GM23338 (cell line): ENCODE measurements at regions not wholly inside any gene's neighbourhood (a gene's known extent, or its start where the extent isn't known, plus 50 kb on each side); places are given as distances from the start of the nearest gene placed in this dataset.
A peak's percentile ranks its signal among the peaks of the same experiment; 100 is the strongest.

ENCODE experiments used
- ATAC-seq: fragments of 200-7000 bp; cut with Tn5 transposase; 3 replicates; pipeline ENCODE4 v1.9.1; 2020
- DNase-seq: peaks from one replicate; pipeline ENCODE4 v3.0.0-alpha.2; 2015; ENCODE audit warnings: low spot score
- H2AFZ ChIP-seq: fragments of 200-600 bp; sonication (generic); 2 replicates; pipeline ENCODE4 v1.8.0; 2016; ENCODE audit warnings: antibody characterized with exemption, mild to moderate bottlenecking, moderate library complexity
- H3F3A ChIP-seq: fragments of 200-600 bp; sonication (generic); replicated peaks from 2 replicates; pipeline ENCODE4 v1.8.0; 2017; ENCODE audit warnings: antibody characterized with exemption, mixed run types, low read depth
- H3K27ac ChIP-seq: fragments of 200-600 bp; sonication (generic); 2 replicates; pipeline ENCODE4 v1.6.1; 2016; ENCODE audit warnings: low read depth
- H3K27me3 ChIP-seq: fragments of 200-600 bp; sonication (generic); 2 replicates; pipeline ENCODE4 v1.8.0; 2016; ENCODE audit warnings: mild to moderate bottlenecking, mixed run types, moderate library complexity; ENCODE audit not compliant: insufficient read depth
- H3K36me3 ChIP-seq: fragments of 200-600 bp; sonication (generic); 2 replicates; pipeline ENCODE4 v1.8.0; 2016; ENCODE audit warnings: mild to moderate bottlenecking; ENCODE audit not compliant: insufficient read depth
- H3K4me1 ChIP-seq: fragments of 200-600 bp; sonication (generic); 2 replicates; pipeline ENCODE4 v1.8.0; 2016; ENCODE audit warnings: mild to moderate bottlenecking, moderate library complexity; ENCODE audit not compliant: insufficient read depth
- H3K4me2 ChIP-seq: fragments of 200-600 bp; sonication (generic); 2 replicates; pipeline ENCODE4 v1.7.1; 2017; ENCODE audit warnings: mixed run types
- H3K4me3 ChIP-seq: fragments of 200-600 bp; sonication (generic); 2 replicates; pipeline ENCODE4 v1.6.1; 2016; ENCODE audit warnings: mixed run types
- H3K79me2 ChIP-seq: fragments of 200-600 bp; sonication (generic); replicated peaks from 2 replicates; pipeline ENCODE4 v1.8.0; 2017; ENCODE audit warnings: mild to moderate bottlenecking; ENCODE audit not compliant: insufficient read depth
- H3K9me2 ChIP-seq: fragments of 200-600 bp; sonication (generic); 2 replicates; pipeline ENCODE4 v1.8.0; 2017; ENCODE audit not compliant: insufficient read depth
- H4K20me1 ChIP-seq: fragments of 200-600 bp; sonication (generic); replicated peaks from 2 replicates; pipeline ENCODE4 v1.8.0; 2017; ENCODE audit warnings: mild to moderate bottlenecking; ENCODE audit not compliant: insufficient read depth
- H3K27ac Mint-ChIP-seq: 2 replicates; pipeline ENCODE4 v1.8.0; 2020; ENCODE audit warnings: inconsistent platforms, mild to moderate bottlenecking, moderate library complexity, mixed read lengths
- H3K27me3 Mint-ChIP-seq: 3 replicates; pipeline ENCODE4 v1.8.0; 2022; ENCODE audit warnings: low read depth, mild to moderate bottlenecking, moderate library complexity, mixed read lengths, inconsistent platforms; ENCODE audit not compliant: insufficient read depth, poor library complexity
- H3K36me3 Mint-ChIP-seq: 3 replicates; pipeline ENCODE4 v1.8.0; 2021; ENCODE audit warnings: low read depth, mild to moderate bottlenecking, inconsistent platforms, moderate library complexity, mixed read lengths
- H3K4me1 Mint-ChIP-seq: 3 replicates; pipeline ENCODE4 v1.8.0; 2020; ENCODE audit warnings: mild to moderate bottlenecking, inconsistent platforms, mixed read lengths
- H3K4me3 Mint-ChIP-seq: 3 replicates; pipeline ENCODE4 v1.8.0; 2021; ENCODE audit warnings: moderate library complexity, mild to moderate bottlenecking, inconsistent platforms, mixed read lengths
- H3K9me3 Mint-ChIP-seq: 3 replicates; pipeline ENCODE4 v1.8.0; 2020; ENCODE audit warnings: moderate library complexity, mild to moderate bottlenecking, inconsistent platforms, mixed read lengths
- CREB1 ChIP-seq: fragments of 250-450 bp; sonication (Bioruptor Pico); IDR thresholded peaks from 2 replicates; pipeline ENCODE4 v1.5.0; 2020; ENCODE audit warnings: low read depth, mild to moderate bottlenecking, moderate library complexity
- CTCF ChIP-seq, 2 experiments: fragments of 200-600 bp in 1 of 2; sonication (generic) in 1 of 2; conservative IDR thresholded peaks; 2 replicates each; pipeline versions ENCODE4 v1.5.1 to v1.6.1; 2016 to 2017; ENCODE audit warnings: antibody characterized with exemption in 2 of 2, low read depth in 2 of 2, mild to moderate bottlenecking in 2 of 2, moderate library complexity in 1 of 2
- EZH2 ChIP-seq: fragments of 200-600 bp; sonication (generic); IDR thresholded peaks from one replicate; pipeline ENCODE4 v1.8.0; 2017; ENCODE audit warnings: antibody characterized with exemption, mild to moderate bottlenecking, low read depth; ENCODE audit not compliant: unreplicated experiment
- EZH2phosphoT487 ChIP-seq: fragments of 200-600 bp; sonication (generic); IDR thresholded peaks from one replicate; pipeline ENCODE4 v1.8.1; 2018; ENCODE audit warnings: antibody characterized with exemption; ENCODE audit not compliant: unreplicated experiment
- JUNB ChIP-seq: IDR thresholded peaks from one replicate; pipeline ENCODE4 v1.6.1; 2016; ENCODE audit warnings: antibody characterized with exemption; ENCODE audit not compliant: unreplicated experiment
- NANOG ChIP-seq: IDR thresholded peaks from 2 replicates; pipeline ENCODE4 v1.6.1; 2016; ENCODE audit warnings: antibody characterized with exemption, borderline replicate concordance
- POLR2AphosphoS5 ChIP-seq: IDR thresholded peaks from 2 replicates; pipeline ENCODE4 v1.6.1; 2016; ENCODE audit warnings: antibody characterized with exemption, low read depth
- REST ChIP-seq: IDR thresholded peaks from one replicate; pipeline ENCODE4 v1.6.1; 2018; ENCODE audit warnings: antibody characterized with exemption; ENCODE audit not compliant: unreplicated experiment
- STAT1 ChIP-seq: IDR thresholded peaks from one replicate; pipeline ENCODE4 v1.6.1; 2016; ENCODE audit warnings: antibody characterized with exemption; ENCODE audit not compliant: unreplicated experiment
- ZNF114 ChIP-seq: fragments of 250-450 bp; sonication (Bioruptor Pico); IDR thresholded peaks from 2 replicates; pipeline ENCODE4 v1.5.0; 2020; ENCODE audit warnings: mild to moderate bottlenecking, moderate library complexity
- ZNF331 ChIP-seq: fragments of 250-450 bp; sonication (Bioruptor Pico); IDR thresholded peaks from 2 replicates; pipeline ENCODE4 v1.5.0; 2020; ENCODE audit warnings: low read depth, mild to moderate bottlenecking, moderate library complexity
- TF ChIP-seq, protein P1 (sequence below): fragments of 250-450 bp; sonication (Bioruptor Pico); IDR thresholded peaks from 2 replicates; pipeline ENCODE4 v1.5.0; 2020; ENCODE audit warnings: mild to moderate bottlenecking, moderate library complexity
- TF ChIP-seq, protein P2 (sequence below): IDR thresholded peaks from 2 replicates; pipeline ENCODE4 v1.6.1; 2016; ENCODE audit warnings: antibody characterized with exemption

- H3K9me3 Mint-ChIP-seq, result peaks cover 11% of the 10 kb centered on the region
- TF ChIP-seq CTCF (conservative IDR thresholded peaks at IDR 0.05; ENCODE audit: low read depth in 2 of 2) (no peak), ZNF114 (CRISPR knock-in tag) (no peak), ZNF331 (CRISPR knock-in tag) (no peak), STAT1 (no peak), NANOG (no peak), POLR2AphosphoS5 (no peak), REST (no peak), JUNB (no peak), EZH2phosphoT487 (no peak), EZH2 (no peak), CREB1 (CRISPR knock-in tag) (no peak)
- TF ChIP-seq, protein P1, sequence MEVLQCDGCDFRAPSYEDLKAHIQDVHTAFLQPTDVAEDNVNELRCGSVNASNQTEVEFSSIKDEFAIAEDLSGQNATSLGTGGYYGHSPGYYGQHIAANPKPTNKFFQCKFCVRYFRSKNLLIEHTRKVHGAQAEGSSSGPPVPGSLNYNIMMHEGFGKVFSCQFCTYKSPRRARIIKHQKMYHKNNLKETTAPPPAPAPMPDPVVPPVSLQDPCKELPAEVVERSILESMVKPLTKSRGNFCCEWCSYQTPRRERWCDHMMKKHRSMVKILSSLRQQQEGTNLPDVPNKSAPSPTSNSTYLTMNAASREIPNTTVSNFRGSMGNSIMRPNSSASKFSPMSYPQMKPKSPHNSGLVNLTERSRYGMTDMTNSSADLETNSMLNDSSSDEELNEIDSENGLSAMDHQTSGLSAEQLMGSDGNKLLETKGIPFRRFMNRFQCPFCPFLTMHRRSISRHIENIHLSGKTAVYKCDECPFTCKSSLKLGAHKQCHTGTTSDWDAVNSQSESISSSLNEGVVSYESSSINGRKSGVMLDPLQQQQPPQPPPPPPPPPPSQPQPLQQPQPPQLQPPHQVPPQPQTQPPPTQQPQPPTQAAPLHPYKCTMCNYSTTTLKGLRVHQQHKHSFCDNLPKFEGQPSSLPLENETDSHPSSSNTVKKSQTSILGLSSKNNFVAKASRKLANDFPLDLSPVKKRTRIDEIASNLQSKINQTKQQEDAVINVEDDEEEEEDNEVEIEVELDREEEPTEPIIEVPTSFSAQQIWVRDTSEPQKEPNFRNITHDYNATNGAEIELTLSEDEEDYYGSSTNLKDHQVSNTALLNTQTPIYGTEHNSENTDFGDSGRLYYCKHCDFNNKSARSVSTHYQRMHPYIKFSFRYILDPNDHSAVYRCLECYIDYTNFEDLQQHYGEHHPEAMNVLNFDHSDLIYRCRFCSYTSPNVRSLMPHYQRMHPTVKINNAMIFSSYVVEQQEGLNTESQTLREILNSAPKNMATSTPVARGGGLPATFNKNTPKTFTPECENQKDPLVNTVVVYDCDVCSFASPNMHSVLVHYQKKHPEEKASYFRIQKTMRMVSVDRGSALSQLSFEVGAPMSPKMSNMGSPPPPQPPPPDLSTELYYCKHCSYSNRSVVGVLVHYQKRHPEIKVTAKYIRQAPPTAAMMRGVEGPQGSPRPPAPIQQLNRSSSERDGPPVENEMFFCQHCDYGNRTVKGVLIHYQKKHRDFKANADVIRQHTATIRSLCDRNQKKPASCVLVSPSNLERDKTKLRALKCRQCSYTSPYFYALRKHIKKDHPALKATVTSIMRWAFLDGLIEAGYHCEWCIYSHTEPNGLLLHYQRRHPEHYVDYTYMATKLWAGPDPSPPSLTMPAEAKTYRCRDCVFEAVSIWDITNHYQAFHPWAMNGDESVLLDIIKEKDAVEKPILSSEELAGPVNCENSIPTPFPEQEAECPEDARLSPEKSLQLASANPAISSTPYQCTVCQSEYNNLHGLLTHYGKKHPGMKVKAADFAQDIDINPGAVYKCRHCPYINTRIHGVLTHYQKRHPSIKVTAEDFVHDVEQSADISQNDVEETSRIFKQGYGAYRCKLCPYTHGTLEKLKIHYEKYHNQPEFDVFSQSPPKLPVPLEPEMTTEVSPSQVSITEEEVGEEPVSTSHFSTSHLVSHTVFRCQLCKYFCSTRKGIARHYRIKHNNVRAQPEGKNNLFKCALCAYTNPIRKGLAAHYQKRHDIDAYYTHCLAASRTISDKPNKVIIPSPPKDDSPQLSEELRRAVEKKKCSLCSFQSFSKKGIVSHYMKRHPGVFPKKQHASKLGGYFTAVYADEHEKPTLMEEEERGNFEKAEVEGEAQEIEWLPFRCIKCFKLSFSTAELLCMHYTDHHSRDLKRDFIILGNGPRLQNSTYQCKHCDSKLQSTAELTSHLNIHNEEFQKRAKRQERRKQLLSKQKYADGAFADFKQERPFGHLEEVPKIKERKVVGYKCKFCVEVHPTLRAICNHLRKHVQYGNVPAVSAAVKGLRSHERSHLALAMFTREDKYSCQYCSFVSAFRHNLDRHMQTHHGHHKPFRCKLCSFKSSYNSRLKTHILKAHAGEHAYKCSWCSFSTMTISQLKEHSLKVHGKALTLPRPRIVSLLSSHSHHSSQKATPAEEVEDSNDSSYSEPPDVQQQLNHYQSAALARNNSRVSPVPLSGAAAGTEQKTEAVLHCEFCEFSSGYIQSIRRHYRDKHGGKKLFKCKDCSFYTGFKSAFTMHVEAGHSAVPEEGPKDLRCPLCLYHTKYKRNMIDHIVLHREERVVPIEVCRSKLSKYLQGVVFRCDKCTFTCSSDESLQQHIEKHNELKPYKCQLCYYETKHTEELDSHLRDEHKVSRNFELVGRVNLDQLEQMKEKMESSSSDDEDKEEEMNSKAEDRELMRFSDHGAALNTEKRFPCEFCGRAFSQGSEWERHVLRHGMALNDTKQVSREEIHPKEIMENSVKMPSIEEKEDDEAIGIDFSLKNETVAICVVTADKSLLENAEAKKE (CRISPR knock-in tag), result no peak
- TF ChIP-seq, protein P2, sequence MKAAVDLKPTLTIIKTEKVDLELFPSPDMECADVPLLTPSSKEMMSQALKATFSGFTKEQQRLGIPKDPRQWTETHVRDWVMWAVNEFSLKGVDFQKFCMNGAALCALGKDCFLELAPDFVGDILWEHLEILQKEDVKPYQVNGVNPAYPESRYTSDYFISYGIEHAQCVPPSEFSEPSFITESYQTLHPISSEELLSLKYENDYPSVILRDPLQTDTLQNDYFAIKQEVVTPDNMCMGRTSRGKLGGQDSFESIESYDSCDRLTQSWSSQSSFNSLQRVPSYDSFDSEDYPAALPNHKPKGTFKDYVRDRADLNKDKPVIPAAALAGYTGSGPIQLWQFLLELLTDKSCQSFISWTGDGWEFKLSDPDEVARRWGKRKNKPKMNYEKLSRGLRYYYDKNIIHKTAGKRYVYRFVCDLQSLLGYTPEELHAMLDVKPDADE, result no peak
- peak overlapping the region; percentile 78; the same call in 1 of the 2 replicates for H2AFZ ChIP-seq
- peaks cover 1% of the 10 kb centered on the region for H3K27me3 Mint-ChIP-seq
- no peaks in the 10 kb centered on the region for H3K79me2 ChIP-seq
- H4K20me1 ChIP-seq, result no peaks in the 10 kb centered on the region
- H3K4me2 ChIP-seq, result peak overlapping the region; percentile 18; the same call in 1 of the 2 replicates
- peaks cover 43% of the 10 kb centered on the region for H3K4me1 Mint-ChIP-seq
- H3K27ac Mint-ChIP-seq, result peak overlapping the region; percentile 76
- no peak; the same call in 2 of the 3 replicates for ATAC-seq
- H3K36me3 ChIP-seq, result no peaks in the 10 kb centered on the region
- peaks cover 42% of the 10 kb centered on the region for H3K4me1 ChIP-seq
- no peaks in the 10 kb centered on the region for H3K9me2 ChIP-seq
- H3K27ac ChIP-seq, result peak overlapping the region; percentile 39; the same call in 1 of the 2 replicates
- no peaks in the 10 kb centered on the region for H3F3A ChIP-seq
- H3K27me3 ChIP-seq, result no peaks in the 10 kb centered on the region
- peaks cover 8% of the 10 kb centered on the region for H3K36me3 Mint-ChIP-seq
- peak; percentile 2 for DNase-seq
- no peak overlapping the region for H3K4me3 Mint-ChIP-seq
- no peak overlapping the region for H3K4me3 ChIP-seq
These were observed 679.0 kb upstream of the DPPA4 start for GRCh38 chr3:110016235-110016815.
